Stomach (tissue), 8 donors: ENCODE measurements at regions not wholly inside any gene's neighbourhood (a gene's known extent, or its start where the extent isn't known, plus 50 kb on each side); places are given as distances from the start of the nearest gene placed in this dataset.

ENCODE experiments used
- DNase-seq, 2 donors: peaks; one replicate each; pipeline versions ENCODE4 v3.0.0 to v3.0.0-alpha.2; 2013 to 2019
- H3K27ac ChIP-seq, 5 donors: fragments of 200-600 bp in 4 of 5; sonication (generic) in 4 of 5; one replicate each; pipeline ENCODE4 v1.5.1; 2013 to 2019; ENCODE audit warnings: mild to moderate bottlenecking in 1 of 5, moderate library complexity in 1 of 5
- H3K27me3 ChIP-seq, 3 donors: fragments of 200-600 bp; sonication (generic); one replicate each; pipeline ENCODE4 v1.5.1; 2017 to 2019; ENCODE audit warnings: mixed run types in 1 of 3
- H3K36me3 ChIP-seq, 4 donors: fragments of 200-600 bp; sonication (generic); 1 replicate in 3 of 4; 2 replicates in 1 of 4; pipeline ENCODE4 v1.5.1; 2016 to 2019
- H3K4me1 ChIP-seq, 4 donors: fragments of 200-600 bp; sonication (generic); one replicate each; pipeline ENCODE4 v1.5.1; 2016 to 2019
- H3K4me3 ChIP-seq, 4 donors: fragments of 200-600 bp; sonication (generic) in 3 of 4; one replicate each; pipeline ENCODE4 v1.5.1; 2016 to 2019; ENCODE audit warnings: mild to moderate bottlenecking in 1 of 4
- H3K9me3 ChIP-seq, 4 donors: fragments of 200-600 bp; sonication (generic); one replicate each; pipeline ENCODE4 v1.5.1; 2016 to 2019
- CTCF ChIP-seq, 7 experiments: fragments of 450-650 bp in 4 of 7; fragments of 200-600 bp in 3 of 7; sonication (generic) in 3 of 7; IDR thresholded peaks; one replicate each; pipeline ENCODE4 v1.5.1; 2016 to 2019; ENCODE audit warnings: antibody characterized with exemption in 7 of 7, control low read depth in 2 of 7, mild to moderate bottlenecking in 1 of 7
- EP300 ChIP-seq: sonication (generic); formaldehyde crosslinking; IDR thresholded peaks from one replicate; pipeline ENCODE4 v1.6.1; 2017; ENCODE audit warnings: antibody characterized with exemption
- POLR2A ChIP-seq, 4 donors: fragments of 450-650 bp; IDR thresholded peaks; one replicate each; pipeline ENCODE4 v1.6.1; 2016; ENCODE audit warnings: antibody characterized with exemption in 4 of 4, control low read depth in 2 of 4, mild to moderate bottlenecking in 1 of 4, moderate library complexity in 1 of 4
- POLR2AphosphoS5 ChIP-seq, 3 donors: sonication (generic); formaldehyde crosslinking; IDR thresholded peaks; one replicate each; pipeline ENCODE4 v1.6.1; 2016; ENCODE audit warnings: antibody characterized with exemption in 3 of 3
- WGBS, 5 donors: extraction: QIAGEN DNeasy Blood & Tissue Kit in 3 of 5; methylation state at CpG; one replicate each; pipeline versions ENCODE4 v1.1.5 to v1.1.7; 2013 to 2018; 5-methylcytosine and 5-hydroxymethylcytosine counted together
- intact Hi-C: fragments of 100-400 bp; cut with DNase I; formaldehyde crosslinking; loops from one replicate; pipeline ENCODE4 v1.15.1; 2023; ENCODE audit warnings: low total_unique reads
- donor health status: healthy with polysubstance abuse.
- donor health status: Bipolar disorder and iron deficiency.
- donor health status: healthy.

DNA sequence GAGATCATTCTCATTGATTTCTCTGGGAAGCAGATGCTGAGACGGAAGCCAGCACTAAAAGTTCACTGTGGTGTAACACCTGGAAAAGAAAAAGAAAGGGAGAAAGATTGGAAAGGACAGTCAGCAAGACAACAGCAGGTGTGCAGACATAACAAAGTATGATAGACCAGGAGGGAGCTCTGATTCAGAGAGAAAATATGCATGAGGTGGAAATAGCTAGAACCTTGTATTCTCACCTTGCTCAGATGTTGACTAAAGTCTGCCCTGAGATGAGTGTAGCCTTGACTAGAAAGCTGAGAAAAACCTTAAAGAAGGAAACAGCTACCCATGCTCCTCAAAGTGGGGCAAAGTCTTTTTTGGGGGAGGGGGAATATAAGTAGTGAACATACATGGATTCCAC lies 1711.8 kb downstream of the EFNB2 start:
- Histone ChIP-seq H3K4me1 (no peaks in the 10 kb centered on the region), H3K27ac (no peak overlapping the region), H3K36me3 (no peaks in the 10 kb centered on the region), H3K4me3 (no peak overlapping the region), H3K27me3 (no peaks in the 10 kb centered on the region), H3K9me3 (no peaks in the 10 kb centered on the region)
- 87 to 97% (median 91%) methylated on average over 1 of the region's 1 CpG for WGBS, 5 donors
- intact Hi-C loops: no loop called here
- TF ChIP-seq CTCF (IDR thresholded peaks at IDR 0.05): no peak
- no peak for TF ChIP-seq POLR2A (IDR thresholded peaks at IDR 0.05)
- no peak for TF ChIP-seq EP300
- TF ChIP-seq POLR2AphosphoS5 (IDR thresholded peaks at IDR 0.05): no peak
- DNase-seq: no peak

DNA sequence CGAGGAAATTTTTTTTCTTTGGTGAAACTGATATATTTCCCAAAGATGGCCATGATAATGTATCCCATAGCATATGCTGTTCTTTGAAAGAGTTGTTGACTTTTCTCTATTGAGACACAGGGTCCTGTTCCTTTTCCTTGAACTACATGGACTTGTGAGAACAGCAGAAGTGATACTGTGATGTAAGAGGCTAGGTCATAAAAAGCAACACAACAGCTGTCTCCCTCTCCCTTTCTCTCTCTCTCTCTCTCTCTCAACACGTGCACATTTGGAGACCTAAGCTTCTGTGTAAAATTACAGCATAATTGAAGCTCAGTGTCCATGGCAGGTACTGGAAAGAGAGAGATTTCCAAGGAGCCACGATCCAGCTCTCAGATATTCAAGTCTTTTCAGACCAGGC lies 1712.4 kb downstream of the EFNB2 start:
- Histone ChIP-seq H3K27me3 (no peaks in the 10 kb centered on the region), H3K4me3 (no peak overlapping the region)

GRCh38 chr13:104817271-104817670 lies 1718.2 kb downstream of the EFNB2 start:
- Histone ChIP-seq H3K4me3 (no peak overlapping the region), H3K4me1 (no peaks in the 10 kb centered on the region), H3K27ac (no peak overlapping the region), H3K27me3 (no peaks in the 10 kb centered on the region), H3K9me3 (no peaks in the 10 kb centered on the region), H3K36me3 (no peaks in the 10 kb centered on the region)
- WGBS, 5 donors: 70 to 87% (median 83%) methylated on average over 4 of the region's 4 CpGs
- no peak for DNase-seq
- TF ChIP-seq EP300 (no peak), POLR2AphosphoS5 (IDR thresholded peaks at IDR 0.05) (no peak), CTCF (IDR thresholded peaks at IDR 0.05) (no peak), POLR2A (IDR thresholded peaks at IDR 0.05) (no peak)
- intact Hi-C loops: no loop called here

More for the DNA sequence above, 1712.4 kb downstream of the EFNB2 start:
- no peaks in the 10 kb centered on the region for H3K4me1 ChIP-seq
- no peak for DNase-seq
- H3K36me3 ChIP-seq: no peaks in the 10 kb centered on the region
- TF ChIP-seq CTCF (IDR thresholded peaks at IDR 0.05): no peak
- no peak for TF ChIP-seq POLR2AphosphoS5 (IDR thresholded peaks at IDR 0.05)
- no peak for TF ChIP-seq EP300
- TF ChIP-seq POLR2A (IDR thresholded peaks at IDR 0.05): no peak
- no peaks in the 10 kb centered on the region for H3K9me3 ChIP-seq
- 27 to 45% (median 34%) methylated on average over 3 of the region's 3 CpGs for WGBS, 5 donors
- intact Hi-C loops: no loop called here
- no peak overlapping the region for H3K27ac ChIP-seq

DNA sequence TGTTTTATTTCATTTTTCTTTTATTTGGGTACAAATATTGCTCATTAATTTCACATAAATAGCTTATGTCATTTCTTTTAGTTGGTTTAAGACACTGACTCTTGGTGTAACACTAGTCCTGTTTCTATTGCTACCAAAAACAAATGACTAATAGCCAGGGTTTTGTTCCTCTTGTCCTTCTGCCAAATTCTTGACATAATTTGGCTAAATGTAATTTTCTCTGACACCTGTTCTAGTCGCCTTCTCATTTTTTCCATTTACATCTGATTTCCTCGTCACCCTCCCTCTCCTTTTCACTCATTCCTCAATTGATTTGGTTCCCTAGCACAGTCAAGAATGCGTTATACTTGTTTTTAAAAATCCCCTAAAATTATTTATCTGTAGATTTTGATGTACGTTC lies 1718.7 kb downstream of the EFNB2 start:
- WGBS, 5 donors: 65 to 80% (median 75%) methylated on average over 4 of the region's 4 CpGs
- no peaks in the 10 kb centered on the region for H3K27me3 ChIP-seq
- intact Hi-C loops: no loop called here
- no peaks in the 10 kb centered on the region for H3K36me3 ChIP-seq
- H3K27ac ChIP-seq: no peak overlapping the region
- DNase-seq: no peak
- H3K9me3 ChIP-seq: no peaks in the 10 kb centered on the region
- no peak overlapping the region for H3K4me3 ChIP-seq
- TF ChIP-seq POLR2A (IDR thresholded peaks at IDR 0.05) (no peak), POLR2AphosphoS5 (IDR thresholded peaks at IDR 0.05) (no peak), CTCF (IDR thresholded peaks at IDR 0.05) (no peak), EP300 (no peak)
- H3K4me1 ChIP-seq: no peaks in the 10 kb centered on the region
